NT2/D1 (cell line): ENCODE measurements at regions not wholly inside any gene's neighbourhood (a gene's known extent, or its start where the extent isn't known, plus 50 kb on each side); places are given as distances from the start of the nearest gene placed in this dataset.

Experiments used
- SUZ12 ChIP-seq: IDR thresholded peaks from 2 replicates; pipeline ENCODE4 v1.6.1; 2011; ENCODE audit not compliant: insufficient read length, insufficient read depth; ENCODE audit errors: extremely low read depth
- YY1 ChIP-seq: IDR thresholded peaks from 2 replicates; pipeline ENCODE4 v1.6.1; 2011; ENCODE audit not compliant: insufficient read length, insufficient read depth
- ZNF274 ChIP-seq: IDR thresholded peaks from 2 replicates; pipeline ENCODE4 v1.6.1; 2011; ENCODE audit warnings: mild to moderate bottlenecking, low read depth, low read length

DNA sequence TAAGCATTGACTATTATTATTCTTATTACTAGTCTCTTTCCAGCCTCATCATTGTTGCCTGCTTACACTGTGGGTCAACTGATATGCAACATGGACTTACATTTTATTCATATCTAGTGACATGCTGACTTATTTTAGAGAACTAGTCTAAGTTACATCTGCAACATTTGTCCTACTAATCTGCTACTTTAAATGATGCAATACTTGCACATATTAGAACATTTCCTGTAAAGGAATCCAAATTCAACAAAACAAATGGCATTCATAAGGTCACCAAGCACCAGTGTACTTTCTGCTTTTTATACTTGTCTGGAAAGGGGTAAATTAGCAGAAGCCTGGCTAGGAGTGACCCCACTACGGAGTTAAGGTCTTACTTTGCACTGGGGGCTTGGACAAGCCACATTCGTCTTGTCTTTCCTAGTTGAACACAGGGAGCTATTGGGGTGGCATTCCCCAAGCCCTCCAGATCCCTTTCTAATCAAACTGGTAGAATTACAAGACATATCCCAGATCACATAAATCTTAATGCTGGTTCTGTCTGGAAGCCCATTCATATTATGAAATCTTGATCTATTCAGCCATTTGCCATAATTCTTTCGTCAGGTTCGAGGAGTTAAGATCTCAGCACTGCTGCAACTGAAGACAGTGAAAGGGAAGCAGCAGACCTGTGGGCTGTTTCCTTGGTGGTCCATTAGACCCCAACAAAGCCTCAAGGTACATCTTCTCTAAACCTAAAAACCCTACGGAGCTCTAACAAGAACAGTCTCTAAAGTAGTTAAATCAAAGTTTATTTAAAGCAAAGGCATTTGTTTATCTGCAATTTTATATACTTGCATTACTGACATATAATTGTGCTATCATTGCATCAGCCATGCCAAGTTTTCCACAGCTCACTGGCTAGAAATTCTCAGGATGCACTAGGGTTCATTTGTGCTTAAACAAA lies 49.9 kb upstream of the RTN4 start:
- TF ChIP-seq YY1 (no peak), ZNF274 (no peak), SUZ12 (no peak)
